Panc1 (cell line): ENCODE measurements at regions not wholly inside any gene's neighbourhood (a gene's known extent, or its start where the extent isn't known, plus 50 kb on each side); places are given as distances from the start of the nearest gene placed in this dataset.

ENCODE experiments used
- ATAC-seq: fragments of 200-7000 bp; cut with Tn5 transposase; 2 replicates; pipeline ENCODE4 v1.9.1; 2020; ENCODE audit warnings: mild to moderate bottlenecking, moderate library complexity
- BruUV-seq: library from RNA; stranded (reverse); fragments of 400-500 nt; replicated peaks from 2 replicates; lab custom pipeline; 2021; lab: Mats Ljungman, UMichigan
- CTCF ChIA-PET: fragments of 300-600 bp; sonication (Branson Sonifier 250); formaldehyde crosslinking; loops from one replicate; lab custom pipeline; 2022; ENCODE audit warnings: antibody characterized with exemption; lab: Charles Lee
- POLR2A ChIA-PET: fragments of 300-600 bp; sonication (Branson Sonifier 250); formaldehyde crosslinking; loops from one replicate; lab custom pipeline; 2022; ENCODE audit warnings: antibody characterized with exemption; lab: Charles Lee
- DNase-seq: peaks from one replicate; pipeline ENCODE4 v3.0.0-alpha.2; 2010; ENCODE audit warnings: low read depth, low spot score
- H3K27ac ChIP-seq: 2 replicates; pipeline ENCODE4 v1.5.1; 2011; ENCODE audit warnings: mild to moderate bottlenecking, low read length, inconsistent platforms
- H3K27me3 ChIP-seq: fragments of 200-500 bp; sonication (Bioruptor generic); 2 replicates; pipeline ENCODE4 v1.6.0; 2014; ENCODE audit warnings: low read length, inconsistent platforms; ENCODE audit not compliant: control insufficient read depth, insufficient read depth
- H3K36me3 ChIP-seq: fragments of 200-500 bp; sonication (Bioruptor generic); 2 replicates; pipeline ENCODE4 v1.5.1; 2014; ENCODE audit warnings: inconsistent platforms, mild to moderate bottlenecking, low read length, moderate library complexity; ENCODE audit not compliant: control insufficient read depth, insufficient read depth
- H3K4me1 ChIP-seq: 2 replicates; pipeline ENCODE4 v1.5.1; 2011; ENCODE audit warnings: inconsistent platforms, mild to moderate bottlenecking, low read length, moderate library complexity; ENCODE audit not compliant: control insufficient read depth, insufficient read depth
- H3K4me3 ChIP-seq, 2 experiments: 2 replicates each; pipeline ENCODE4 v1.5.1; 2011 to 2012; ENCODE audit warnings: low read depth in 2 of 2, low read length in 2 of 2, mild to moderate bottlenecking in 2 of 2, inconsistent platforms in 1 of 2, moderate library complexity in 1 of 2
- H3K9me3 ChIP-seq: fragments of 200-500 bp; sonication (Bioruptor generic); 2 replicates; pipeline ENCODE4 v1.5.1; 2014; ENCODE audit warnings: low read depth, mild to moderate bottlenecking, inconsistent platforms, low read length, moderate library complexity; ENCODE audit not compliant: control insufficient read depth, insufficient read depth
- POLR2AphosphoS5 ChIP-seq: IDR thresholded peaks from 2 replicates; pipeline ENCODE4 v1.6.1; 2012; ENCODE audit warnings: mild to moderate bottlenecking, low read depth, low read length, moderate library complexity
- REST ChIP-seq, 2 experiments: IDR thresholded peaks; 2 replicates each; pipeline ENCODE4 v1.6.1; 2011 to 2012; ENCODE audit warnings: low read depth in 2 of 2, control low read depth in 1 of 2, low read length in 1 of 2, mild to moderate bottlenecking in 1 of 2, moderate library complexity in 1 of 2; ENCODE audit not compliant: insufficient read depth in 1 of 2
- SIN3A ChIP-seq: IDR thresholded peaks from 2 replicates; pipeline ENCODE4 v1.6.1; 2012; ENCODE audit warnings: low read depth, mild to moderate bottlenecking, low read length, moderate library complexity, borderline replicate concordance; ENCODE audit not compliant: insufficient read depth
- TCF7L2 ChIP-seq: IDR thresholded peaks from 2 replicates; pipeline ENCODE4 v1.6.1; 2011; ENCODE audit warnings: mild to moderate bottlenecking, low read depth, low read length, inconsistent platforms
- in situ Hi-C: cut with HindIII; loops from 2 replicates; pipeline ENCODE4 v1.10.0; 2016; ENCODE audit warnings: low sequenced_read_pairs, low pct_unique_long_range_greater_than_20kb
- intact Hi-C: fragments of 100-400 bp; cut with micrococcal nuclease; formaldehyde crosslinking; loops from one replicate; pipeline ENCODE4 v1.10.0; 2022; ENCODE audit not compliant: unreplicated experiment
- TF ChIP-seq, protein P1 (sequence below): fragments of 450-650 bp; IDR thresholded peaks from 2 replicates; pipeline ENCODE4 v1.5.1; 2017; ENCODE audit warnings: mild to moderate bottlenecking

DNA sequence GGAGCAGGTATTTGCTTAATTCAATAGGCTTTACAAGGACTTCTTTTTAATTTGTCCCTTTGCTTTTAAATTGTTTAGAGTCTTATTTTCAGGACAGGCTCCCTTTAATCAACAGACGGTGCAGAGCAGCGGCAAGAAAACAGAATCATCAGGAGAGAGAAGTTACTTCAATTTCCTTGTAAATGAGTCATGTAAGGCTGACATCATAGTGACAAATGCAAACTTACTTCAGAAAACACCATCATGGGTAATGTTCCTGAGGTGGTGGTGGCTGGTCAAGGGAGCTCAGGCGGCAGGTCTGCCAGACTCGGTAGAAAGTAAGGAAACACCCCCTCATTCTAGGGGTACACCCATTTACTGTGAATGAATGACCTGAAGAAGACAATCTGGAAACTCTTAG lies 395.1 kb downstream of the FBXO15 start:
- Histone ChIP-seq H3K27ac (no peak overlapping the region), H3K4me1 (no peaks in the 10 kb centered on the region), H3K4me3 (no peak overlapping the region), H3K27me3 (peaks cover 4% of the 10 kb centered on the region), H3K9me3 (no peaks in the 10 kb centered on the region), H3K36me3 (no peaks in the 10 kb centered on the region)
- DNase-seq (no peak), ATAC-seq (peak; percentile 55; the same call in 1 of the 2 replicates)
- intact Hi-C loops = no loop called here
- TF ChIP-seq REST (IDR thresholded peaks at IDR 0.05; ENCODE audit: insufficient read depth in 1 of 2, low read depth in 2 of 2, low read length in 1 of 2) (no peak), SIN3A (no peak), TCF7L2 (no peak), POLR2AphosphoS5 (no peak)
- TF ChIP-seq, protein P1, sequence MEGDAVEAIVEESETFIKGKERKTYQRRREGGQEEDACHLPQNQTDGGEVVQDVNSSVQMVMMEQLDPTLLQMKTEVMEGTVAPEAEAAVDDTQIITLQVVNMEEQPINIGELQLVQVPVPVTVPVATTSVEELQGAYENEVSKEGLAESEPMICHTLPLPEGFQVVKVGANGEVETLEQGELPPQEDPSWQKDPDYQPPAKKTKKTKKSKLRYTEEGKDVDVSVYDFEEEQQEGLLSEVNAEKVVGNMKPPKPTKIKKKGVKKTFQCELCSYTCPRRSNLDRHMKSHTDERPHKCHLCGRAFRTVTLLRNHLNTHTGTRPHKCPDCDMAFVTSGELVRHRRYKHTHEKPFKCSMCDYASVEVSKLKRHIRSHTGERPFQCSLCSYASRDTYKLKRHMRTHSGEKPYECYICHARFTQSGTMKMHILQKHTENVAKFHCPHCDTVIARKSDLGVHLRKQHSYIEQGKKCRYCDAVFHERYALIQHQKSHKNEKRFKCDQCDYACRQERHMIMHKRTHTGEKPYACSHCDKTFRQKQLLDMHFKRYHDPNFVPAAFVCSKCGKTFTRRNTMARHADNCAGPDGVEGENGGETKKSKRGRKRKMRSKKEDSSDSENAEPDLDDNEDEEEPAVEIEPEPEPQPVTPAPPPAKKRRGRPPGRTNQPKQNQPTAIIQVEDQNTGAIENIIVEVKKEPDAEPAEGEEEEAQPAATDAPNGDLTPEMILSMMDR = no peak
- CTCF ChIA-PET = no interaction called here
- no TSS peak for BruUV-seq
- POLR2A ChIA-PET = no interaction called here
- in situ Hi-C loops = no loop called here

DNA sequence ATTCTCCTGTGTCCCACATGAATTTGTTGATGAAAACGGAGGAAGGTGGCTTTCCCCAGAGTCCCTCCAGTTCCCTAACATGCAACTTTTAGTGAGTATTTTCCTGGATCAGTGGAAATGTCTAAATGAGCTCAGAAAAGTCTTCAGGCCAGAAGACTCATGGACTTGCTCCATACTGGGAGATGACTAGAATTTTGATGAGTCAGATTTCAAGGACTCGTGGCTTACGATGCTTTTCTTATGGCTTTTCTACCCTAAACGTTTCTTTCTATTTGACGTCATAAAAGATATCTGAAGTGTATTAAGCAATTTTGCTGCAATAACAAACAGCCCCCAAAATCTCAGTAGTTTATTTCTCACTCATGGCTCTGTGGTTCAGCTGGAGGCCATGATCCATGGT lies 397.6 kb downstream of the FBXO15 start:
- ATAC-seq = no peak
- DNase-seq = no peak
- no peaks in the 10 kb centered on the region for H3K9me3 ChIP-seq
- H3K27me3 ChIP-seq = peaks cover 4% of the 10 kb centered on the region; the same call in 1 of the 2 replicates
- no peak overlapping the region for H3K27ac ChIP-seq
- in situ Hi-C loops = no loop called here
- intact Hi-C loops = no loop called here
- ChIA-PET CTCF (no interaction called here), POLR2A (no interaction called here)
- TF ChIP-seq POLR2AphosphoS5 (no peak), REST (IDR thresholded peaks at IDR 0.05; ENCODE audit: insufficient read depth in 1 of 2, low read depth in 2 of 2, low read length in 1 of 2) (no peak), TCF7L2 (no peak), SIN3A (no peak)
- TF ChIP-seq, protein P1 = no peak
- H3K4me3 ChIP-seq = no peak overlapping the region
- no TSS peak for BruUV-seq
- no peaks in the 10 kb centered on the region for H3K36me3 ChIP-seq
- H3K4me1 ChIP-seq = no peaks in the 10 kb centered on the region
